ENCODE measurements at regions not wholly inside any gene's neighbourhood (a gene's known extent, or its start where the extent isn't known, plus 50 kb on each side); places are given as distances from the start of the nearest gene placed in this dataset.

- TF ChIP-seq KIAA2018 (CRISPR knock-in tag; IDR thresholded peaks at IDR 0.05; ENCODE audit: borderline replicate concordance): no peak
Measured at GRCh38 chrX:104419926-104420325, 146.1 kb upstream of the IL1RAPL2 start (continued).

GRCh38 chrX:104419211-104419610, 146.8 kb upstream of the IL1RAPL2 start:
- in situ Hi-C loops (cut with HindIII; ENCODE audit: extremely low pct_ligation_motif_present, low pct_unique_long_range_greater_than_20kb) (no loop called here), intact Hi-C loops (cut with micrococcal nuclease; ENCODE audit: unreplicated experiment) (no loop called here)
- Histone ChIP-seq H3K4me2 (ENCODE audit: low read depth, low read length) (no peak overlapping the region), H3K36me3 (replicated peaks in 1 of 2; ENCODE audit: control insufficient read depth in 1 of 2, insufficient read depth in 2 of 2, low read length in 2 of 2) (no peaks in the 10 kb centered on the region), H3K79me2 (ENCODE audit: insufficient read depth, low read length) (no peaks in the 10 kb centered on the region), H3K9me3 (ENCODE audit: low read length) (no peaks in the 10 kb centered on the region), H4K20me1 (ENCODE audit: insufficient read depth, low read length) (no peaks in the 10 kb centered on the region), H3K9ac (ENCODE audit: insufficient read depth, low read depth, low read length) (no peak overlapping the region), H3K27ac (ENCODE audit: extremely low read length, insufficient read depth, low read length) (no peak overlapping the region), H2AFZ (ENCODE audit: low read length) (no peak overlapping the region), H3K27me3 (ENCODE audit: control insufficient read depth in 1 of 2, insufficient read depth in 2 of 2, low read length in 2 of 2) (no peaks in the 10 kb centered on the region), H3K4me3 (replicated peaks in 1 of 3; ENCODE audit: insufficient read depth in 1 of 3, low read depth in 2 of 3, low read length in 3 of 3) (no peak overlapping the region), H3K4me1 (ENCODE audit: insufficient read depth, low read length) (no peaks in the 10 kb centered on the region)
- BruUV-seq (replicated peaks): no TSS peak
- ChIA-PET POLR2A (no interaction called here), CTCF (ENCODE audit: low intra/inter-chr PET ratio, low total read pairs) (no interaction called here)
- DNase-seq (ENCODE audit: low spot score) (no peak), ATAC-seq (no peak), FAIRE-seq (no peak)
- TF ChIP-seq MTA1 (CRISPR knock-in tag; IDR thresholded peaks at IDR 0.05; ENCODE audit: borderline replicate concordance) (no peak), NFRKB (IDR thresholded peaks at IDR 0.05) (no peak), HBP1 (CRISPR knock-in tag; IDR thresholded peaks at IDR 0.05; ENCODE audit: low read depth) (no peak), BATF2 (CRISPR knock-in tag; IDR thresholded peaks at IDR 0.05) (no peak), ZNF737 (CRISPR knock-in tag; IDR thresholded peaks at IDR 0.05; ENCODE audit: borderline replicate concordance) (no peak), HOXA7 (CRISPR knock-in tag; IDR thresholded peaks at IDR 0.05) (no peak)
- WGBS (ENCODE audit: low lambda C conversion rate): 0% methylated on average over 1 of the region's 1 CpG
